Cardiac fibroblast (primary cell): ENCODE measurements at regions not wholly inside any gene's neighbourhood (a gene's known extent, or its start where the extent isn't known, plus 50 kb on each side); places are given as distances from the start of the nearest gene placed in this dataset.

Source experiments
- DNase-seq, 2 donors: peaks; one replicate each; pipeline versions ENCODE4 v3.0.0 to v3.0.0-alpha.2; 2010; ENCODE audit warnings: low read depth in 2 of 2
- H3K4me3 ChIP-seq, 2 donors: replicated peaks in 1 of 2; 1 replicate in 1 of 2; 2 replicates in 1 of 2; pipeline ENCODE4 v1.5.1; 2011; ENCODE audit warnings: low read depth in 2 of 2, low read length in 2 of 2, mild to moderate bottlenecking in 2 of 2, moderate library complexity in 1 of 2
- CTCF ChIP-seq: IDR thresholded peaks from one replicate; pipeline ENCODE4 v1.5.1; 2011; ENCODE audit warnings: low read depth, mild to moderate bottlenecking, low read length, inconsistent platforms

- no peak for TF ChIP-seq CTCF
- no peak for DNase-seq
- no peak overlapping the region for H3K4me3 ChIP-seq
Observed at GRCh38 chrX:38500141-38500540, 61.2 kb upstream of the TSPAN7 start.

- no peak overlapping the region for H3K4me3 ChIP-seq
- DNase-seq = peak in 1 of 2 donors; percentile 0
- no peak for TF ChIP-seq CTCF
Observed at GRCh38 chrX:38500866-38501265, 60.5 kb upstream of the TSPAN7 start.

GRCh38 chrX:38505583-38505982 lies 55.8 kb upstream of the TSPAN7 start:
- TF ChIP-seq CTCF = no peak
- no peak for DNase-seq
- H3K4me3 ChIP-seq = no peak overlapping the region
